SH-SY5Y (cell line): ENCODE measurements at regions not wholly inside any gene's neighbourhood (a gene's known extent, or its start where the extent isn't known, plus 50 kb on each side); places are given as distances from the start of the nearest gene placed in this dataset.

Source experiments
- GATA2 ChIP-seq: IDR thresholded peaks from 2 replicates; pipeline ENCODE4 v1.6.1; 2011; ENCODE audit warnings: mild to moderate bottlenecking, low read depth, low read length
- GATA3 ChIP-seq: IDR thresholded peaks from 2 replicates; pipeline ENCODE4 v1.6.1; 2011; ENCODE audit warnings: low read depth, mild to moderate bottlenecking, low read length, moderate library complexity

DNA sequence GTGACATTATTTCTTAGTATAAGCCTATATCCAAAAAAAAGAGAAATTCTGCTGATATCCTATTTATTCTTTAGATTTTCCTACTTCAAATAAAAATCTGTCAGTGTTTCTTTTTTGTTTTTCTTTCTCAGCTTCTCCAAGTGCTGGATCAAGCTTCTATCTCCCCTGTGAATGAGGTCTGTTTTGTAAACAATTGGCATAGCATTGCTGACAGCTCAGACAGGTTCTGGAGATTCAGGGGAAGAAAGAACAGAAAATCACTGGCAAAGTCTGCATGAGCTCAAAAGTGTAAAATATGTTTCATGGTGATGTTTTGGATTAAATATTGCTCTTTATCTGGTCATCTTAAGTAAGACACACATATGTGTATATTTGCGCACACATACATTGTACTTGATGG, 492.0 kb upstream of the IGFBP7 start:
- no peak for TF ChIP-seq GATA2
- no peak for TF ChIP-seq GATA3
